ENCODE measurements at regions not wholly inside any gene's neighbourhood (a gene's known extent, or its start where the extent isn't known, plus 50 kb on each side); places are given as distances from the start of the nearest gene placed in this dataset.

- Histone ChIP-seq H3K27me3 (ENCODE audit: control insufficient read depth in 2 of 2, insufficient read depth in 2 of 2, low read length in 2 of 2) (no peaks in the 10 kb centered on the region), H3K4me1 (ENCODE audit: control insufficient read depth in 1 of 2, insufficient read depth in 2 of 2, low read length in 2 of 2) (no peaks in the 10 kb centered on the region), H3K4me2 (replicated peaks; ENCODE audit: extremely low read depth, low read length, poor library complexity, severe bottlenecking) (no peak overlapping the region), H3K79me2 (ENCODE audit: insufficient read depth, low read length) (no peaks in the 10 kb centered on the region), H3K4me3 (replicated peaks in 1 of 3; ENCODE audit: low read depth in 2 of 3, low read length in 3 of 3) (no peak overlapping the region), H3K9me3 (replicated peaks in 1 of 2; ENCODE audit: control insufficient read depth in 1 of 2, insufficient read depth in 1 of 2, low read length in 2 of 2) (peaks cover 0 to 19% of the 10 kb centered on the region in 2 donors), H3K9ac (ENCODE audit: insufficient read depth, low read length, poor library complexity, severe bottlenecking) (no peak overlapping the region), H3K27ac (ENCODE audit: low read depth in 1 of 2, low read length in 2 of 2) (no peak overlapping the region), H3K36me3 (replicated peaks in 1 of 2; ENCODE audit: control insufficient read depth in 1 of 2, insufficient read depth in 2 of 2, low read length in 2 of 2) (no peaks in the 10 kb centered on the region), H2AFZ (ENCODE audit: insufficient read depth, low read depth, low read length, poor library complexity, severe bottlenecking) (no peak overlapping the region), H4K20me1 (ENCODE audit: insufficient read depth, low read length) (no peaks in the 10 kb centered on the region)
- TF ChIP-seq, protein P1, sequence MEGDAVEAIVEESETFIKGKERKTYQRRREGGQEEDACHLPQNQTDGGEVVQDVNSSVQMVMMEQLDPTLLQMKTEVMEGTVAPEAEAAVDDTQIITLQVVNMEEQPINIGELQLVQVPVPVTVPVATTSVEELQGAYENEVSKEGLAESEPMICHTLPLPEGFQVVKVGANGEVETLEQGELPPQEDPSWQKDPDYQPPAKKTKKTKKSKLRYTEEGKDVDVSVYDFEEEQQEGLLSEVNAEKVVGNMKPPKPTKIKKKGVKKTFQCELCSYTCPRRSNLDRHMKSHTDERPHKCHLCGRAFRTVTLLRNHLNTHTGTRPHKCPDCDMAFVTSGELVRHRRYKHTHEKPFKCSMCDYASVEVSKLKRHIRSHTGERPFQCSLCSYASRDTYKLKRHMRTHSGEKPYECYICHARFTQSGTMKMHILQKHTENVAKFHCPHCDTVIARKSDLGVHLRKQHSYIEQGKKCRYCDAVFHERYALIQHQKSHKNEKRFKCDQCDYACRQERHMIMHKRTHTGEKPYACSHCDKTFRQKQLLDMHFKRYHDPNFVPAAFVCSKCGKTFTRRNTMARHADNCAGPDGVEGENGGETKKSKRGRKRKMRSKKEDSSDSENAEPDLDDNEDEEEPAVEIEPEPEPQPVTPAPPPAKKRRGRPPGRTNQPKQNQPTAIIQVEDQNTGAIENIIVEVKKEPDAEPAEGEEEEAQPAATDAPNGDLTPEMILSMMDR (IDR thresholded peaks at IDR 0.05) = no peak
- H3K4me3 Mint-ChIP-seq = no peak overlapping the region
- H3K27me3 Mint-ChIP-seq (ENCODE audit: low read depth in 3 of 3) = peaks cover 8 to 14% (median 12%) of the 10 kb centered on the region in 3 donors
- no peak for DNase-seq
- no peak overlapping the region for H3K27ac Mint-ChIP-seq
- no peaks in the 10 kb centered on the region for H3K36me3 Mint-ChIP-seq
- no peaks in the 10 kb centered on the region for H3K4me1 Mint-ChIP-seq
- WGBS (ENCODE audit: insufficient coverage) = 80% methylated on average over 8 of the region's 15 CpGs
- intact Hi-C loops (cut with micrococcal nuclease) = no loop called here
- peaks cover 3 to 23% (median 16%) of the 10 kb centered on the region in 7 donors for H3K9me3 Mint-ChIP-seq
Observed at GRCh38 chr2:238963161-238963970, 115.5 kb downstream of the TWIST2 start.

GRCh38 chr2:238963971-238964328 is 116.1 kb downstream of the TWIST2 start:
- H3K27me3 ChIP-seq (ENCODE audit: control insufficient read depth in 2 of 2, insufficient read depth in 2 of 2, low read length in 2 of 2) = no peaks in the 10 kb centered on the region
- H3K9ac ChIP-seq (ENCODE audit: insufficient read depth, low read length, poor library complexity, severe bottlenecking) = no peak overlapping the region
- Mint-ChIP-seq H3K4me3 (no peak overlapping the region), H3K27me3 (ENCODE audit: low read depth in 3 of 3) (peaks cover 8 to 14% (median 12%) of the 10 kb centered on the region in 3 donors), H3K27ac (no peak overlapping the region), H3K36me3 (no peaks in the 10 kb centered on the region), H3K9me3 (peaks cover 3 to 23% (median 16%) of the 10 kb centered on the region in 7 donors), H3K4me1 (no peaks in the 10 kb centered on the region)
- no peak overlapping the region for H2AFZ ChIP-seq (ENCODE audit: insufficient read depth, low read depth, low read length, poor library complexity, severe bottlenecking)
- no peaks in the 10 kb centered on the region for H3K79me2 ChIP-seq (ENCODE audit: insufficient read depth, low read length)
- peaks cover 0 to 19% of the 10 kb centered on the region in 2 donors for H3K9me3 ChIP-seq (replicated peaks in 1 of 2; ENCODE audit: control insufficient read depth in 1 of 2, insufficient read depth in 1 of 2, low read length in 2 of 2)
- no peak overlapping the region for H3K4me3 ChIP-seq (replicated peaks in 1 of 3; ENCODE audit: low read depth in 2 of 3, low read length in 3 of 3)
- no peak for DNase-seq
- no peak overlapping the region for H3K27ac ChIP-seq (ENCODE audit: low read depth in 1 of 2, low read length in 2 of 2)
- intact Hi-C loops (cut with micrococcal nuclease) = no loop called here
- no peaks in the 10 kb centered on the region for H4K20me1 ChIP-seq (ENCODE audit: insufficient read depth, low read length)
- TF ChIP-seq, protein P1 (IDR thresholded peaks at IDR 0.05) = no peak
- H3K4me1 ChIP-seq (ENCODE audit: control insufficient read depth in 1 of 2, insufficient read depth in 2 of 2, low read length in 2 of 2) = no peaks in the 10 kb centered on the region
- no peaks in the 10 kb centered on the region for H3K36me3 ChIP-seq (replicated peaks in 1 of 2; ENCODE audit: control insufficient read depth in 1 of 2, insufficient read depth in 2 of 2, low read length in 2 of 2)
- no peak overlapping the region for H3K4me2 ChIP-seq (replicated peaks; ENCODE audit: extremely low read depth, low read length, poor library complexity, severe bottlenecking)
- WGBS (ENCODE audit: insufficient coverage) = 85% methylated on average over 1 of the region's 2 CpGs

Measured in CD14-positive monocyte (primary cell).